ENCODE measurements at regions not wholly inside any gene's neighbourhood (a gene's known extent, or its start where the extent isn't known, plus 50 kb on each side); places are given as distances from the start of the nearest gene placed in this dataset.

- H3K18ac ChIP-seq (ENCODE audit: extremely low read depth, low read length) = no peak overlapping the region
- no peaks in the 10 kb centered on the region for H4K20me1 ChIP-seq (replicated peaks in 1 of 2; ENCODE audit: control insufficient read depth in 1 of 2, insufficient read depth in 2 of 2, low read length in 2 of 2)
- no peak overlapping the region for H2BK5ac ChIP-seq (ENCODE audit: low read depth, low read length)
- no peak overlapping the region for H3K4me3 ChIP-seq (ENCODE audit: extremely low read depth in 1 of 4, insufficient read depth in 2 of 4, low read depth in 3 of 4, low read length in 4 of 4)
- H3K27ac ChIP-seq (ENCODE audit: low read depth, low read length) = no peak overlapping the region
- no peak overlapping the region for H3K23ac ChIP-seq (ENCODE audit: insufficient read length)
- peaks cover 0 to 5% (median 0%) of the 10 kb centered on the region in 4 experiments; a peak in 2 of 7 replicates for H3K4me1 ChIP-seq (replicated peaks in 1 of 4; ENCODE audit: control insufficient read depth in 3 of 4, insufficient read depth in 4 of 4, low read length in 3 of 4)
- ChIA-PET POLR2A (ENCODE audit: partially characterized antibody) (no interaction called here), CTCF (ENCODE audit: partially characterized antibody) (interaction anchor here (0.7 kb wide), 1 partner anchor 254 kb away, joined by 3 read pairs; no protein-coding TSS in a partner anchor)
- no peak overlapping the region for H3K4me2 ChIP-seq (ENCODE audit: insufficient read depth in 1 of 2, low read depth in 2 of 2, low read length in 2 of 2)
- no peak overlapping the region for H3K9ac ChIP-seq (replicated peaks in 1 of 4; ENCODE audit: extremely low read depth in 1 of 4, low read depth in 3 of 4, low read length in 3 of 4)
- no peaks in the 10 kb centered on the region for H3K79me2 ChIP-seq (ENCODE audit: control insufficient read depth in 1 of 2, insufficient read depth in 2 of 2, low read length in 2 of 2)
- no peak overlapping the region for H2BK120ac ChIP-seq (replicated peaks; ENCODE audit: low read depth, low read length)
- no peak overlapping the region for H2AFZ ChIP-seq (ENCODE audit: low read length)
- DNase-seq (ENCODE audit: low read depth in 1 of 2, low spot score in 2 of 2) (no peak), FAIRE-seq (no peak)
- H4K5ac ChIP-seq (ENCODE audit: insufficient read length, low read depth, low read length) = no peak overlapping the region
- no peaks in the 10 kb centered on the region; the same call in 1 of the 2 replicates for H3K23me2 ChIP-seq (ENCODE audit: low read depth, low read length)
- no peak overlapping the region for H4K8ac ChIP-seq (ENCODE audit: extremely low read depth, insufficient read depth, low read length)
- no peak overlapping the region for H2BK15ac ChIP-seq (ENCODE audit: low read length)
- H3K14ac ChIP-seq (ENCODE audit: insufficient read length) = no peak overlapping the region
- H4K91ac ChIP-seq (replicated peaks; ENCODE audit: insufficient read length, low read length) = no peak overlapping the region
- no peak overlapping the region for H3K56ac ChIP-seq (replicated peaks; ENCODE audit: insufficient read length, low read depth, low read length)
- H2BK12ac ChIP-seq (ENCODE audit: low read depth, low read length) = no peak overlapping the region
- H3K36me3 ChIP-seq (ENCODE audit: control insufficient read depth in 2 of 4, insufficient read depth in 4 of 4, low read length in 3 of 4) = no peaks in the 10 kb centered on the region
- no peaks in the 10 kb centered on the region for H3K79me1 ChIP-seq (ENCODE audit: low read depth, low read length)
- no peak for TF ChIP-seq CBX8 (IDR thresholded peaks at IDR 0.05; ENCODE audit: borderline replicate concordance, low read depth, low read length)
- TF ChIP-seq RFX5 (IDR thresholded peaks at IDR 0.05; ENCODE audit: borderline replicate concordance, low read depth, low read length) = no peak
- no peak for TF ChIP-seq SUZ12 (IDR thresholded peaks at IDR 0.05; ENCODE audit: low read length)
- no peak for TF ChIP-seq CHD1 (IDR thresholded peaks at IDR 0.05; ENCODE audit: low read depth, low read length)
- no peak for TF ChIP-seq EP300 (IDR thresholded peaks at IDR 0.05; ENCODE audit: borderline replicate concordance in 1 of 2, low read depth in 2 of 2, low read length in 2 of 2)
- no peak for TF ChIP-seq CBX5 (IDR thresholded peaks at IDR 0.05; ENCODE audit: low read depth, low read length)
- TF ChIP-seq HDAC6 (IDR thresholded peaks at IDR 0.05; ENCODE audit: low read depth, low read length) = no peak
- no peak for TF ChIP-seq SIRT6 (IDR thresholded peaks at IDR 0.05; ENCODE audit: low read length)
- TF ChIP-seq, protein P1, sequence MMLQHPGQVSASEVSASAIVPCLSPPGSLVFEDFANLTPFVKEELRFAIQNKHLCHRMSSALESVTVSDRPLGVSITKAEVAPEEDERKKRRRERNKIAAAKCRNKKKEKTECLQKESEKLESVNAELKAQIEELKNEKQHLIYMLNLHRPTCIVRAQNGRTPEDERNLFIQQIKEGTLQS (IDR thresholded peaks at IDR 0.05; ENCODE audit: insufficient read depth, low read depth, low read length) = no peak
- no peak for TF ChIP-seq POLR2AphosphoS5 (IDR thresholded peaks at IDR 0.05; ENCODE audit: low read depth, low read length)
- no peak for TF ChIP-seq ZNF274 (IDR thresholded peaks at IDR 0.05; ENCODE audit: borderline replicate concordance, extremely low read depth, low read length)
- TF ChIP-seq YY1 (IDR thresholded peaks at IDR 0.05; ENCODE audit: low read depth, low read length) = no peak
- no peak overlapping the region for H3K4ac ChIP-seq (replicated peaks; ENCODE audit: insufficient read length, low read depth, low read length)
- H3K27me3 ChIP-seq (replicated peaks in 1 of 4; ENCODE audit: control insufficient read depth in 3 of 4, extremely low read depth in 1 of 4, insufficient read depth in 3 of 4, low read length in 3 of 4) = no peaks in the 10 kb centered on the region
- no peak overlapping the region for H2AK5ac ChIP-seq (ENCODE audit: low read depth, low read length)
- no peaks in the 10 kb centered on the region for H3K9me3 ChIP-seq (ENCODE audit: insufficient read depth in 2 of 2, low read depth in 1 of 2, low read length in 1 of 2)
- H2BK20ac ChIP-seq (ENCODE audit: low read length) = no peak overlapping the region
Measured at GRCh38 chr15:87369269-87369668, 887.3 kb downstream of the NTRK3 start.
